GM12872 (cell line): ENCODE measurements at regions not wholly inside any gene's neighbourhood (a gene's known extent, or its start where the extent isn't known, plus 50 kb on each side); places are given as distances from the start of the nearest gene placed in this dataset.

Experiments used
- CTCF ChIP-seq: IDR thresholded peaks from 3 replicates; pipeline ENCODE4 v1.5.1; 2011; ENCODE audit warnings: low read depth, mild to moderate bottlenecking, low read length, moderate library complexity; ENCODE audit not compliant: insufficient read depth

GRCh38 chr2:60676706-60677330 is 79.2 kb upstream of the PAPOLG start:
- no peak for TF ChIP-seq CTCF

- TF ChIP-seq CTCF, result no peak
These were observed 78.7 kb upstream of the PAPOLG start for GRCh38 chr2:60677356-60677755.

- no peak for TF ChIP-seq CTCF
These were observed 77.5 kb upstream of the PAPOLG start for GRCh38 chr2:60678551-60678950.

- no peak for TF ChIP-seq CTCF
These were observed 76.9 kb upstream of the PAPOLG start for GRCh38 chr2:60679036-60679780.

- TF ChIP-seq CTCF, result no peak
These were observed 62.5 kb upstream of the PAPOLG start for GRCh38 chr2:60693551-60693950.

- no peak for TF ChIP-seq CTCF
These were observed 60.3 kb upstream of the PAPOLG start for GRCh38 chr2:60695793-60696192.

- TF ChIP-seq CTCF, result no peak
These were observed 56.5 kb upstream of the PAPOLG start for GRCh38 chr2:60699617-60700016.
